Adrenal gland (tissue), 5 donors: ENCODE measurements at regions not wholly inside any gene's neighbourhood (a gene's known extent, or its start where the extent isn't known, plus 50 kb on each side); places are given as distances from the start of the nearest gene placed in this dataset.

Source experiments
- CTCF ChIP-seq, 6 experiments: fragments of 450-650 bp in 4 of 6; fragments of 200-600 bp in 2 of 6; sonication (generic) in 1 of 6; IDR thresholded peaks; 1 replicate in 5 of 6; 2 replicates in 1 of 6; pipeline versions ENCODE4 v1.5.1 to v1.8.0; 2016 to 2021; ENCODE audit warnings: antibody characterized with exemption in 6 of 6, mild to moderate bottlenecking in 2 of 6, moderate library complexity in 1 of 6
- POLR2A ChIP-seq, 2 donors: fragments of 450-650 bp; IDR thresholded peaks; one replicate each; pipeline ENCODE4 v1.6.1; 2017; ENCODE audit warnings: antibody characterized with exemption in 2 of 2, mild to moderate bottlenecking in 2 of 2, moderate library complexity in 1 of 2
- donor health status: DM: no; HTN: no; CAD: no.

DNA sequence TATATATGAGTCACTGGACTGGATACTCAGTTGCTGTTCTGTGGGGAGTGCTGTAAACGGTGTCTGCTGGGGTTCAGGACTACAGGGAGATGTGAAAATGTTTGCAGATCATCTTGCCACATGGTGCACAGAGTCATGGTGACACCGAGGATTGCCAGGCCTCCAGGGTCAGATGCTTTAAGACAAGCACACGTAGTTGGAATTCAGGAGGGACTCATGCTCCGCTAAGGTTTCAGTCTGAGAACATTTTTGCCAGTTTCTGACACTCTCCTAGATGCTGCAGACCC is 211.3 kb downstream of the CXCL12 start:
- TF ChIP-seq CTCF (IDR thresholded peaks at IDR 0.05) (no peak), POLR2A (IDR thresholded peaks at IDR 0.05) (no peak)
